ENCODE measurements at regions not wholly inside any gene's neighbourhood (a gene's known extent, or its start where the extent isn't known, plus 50 kb on each side); places are given as distances from the start of the nearest gene placed in this dataset.

DNA sequence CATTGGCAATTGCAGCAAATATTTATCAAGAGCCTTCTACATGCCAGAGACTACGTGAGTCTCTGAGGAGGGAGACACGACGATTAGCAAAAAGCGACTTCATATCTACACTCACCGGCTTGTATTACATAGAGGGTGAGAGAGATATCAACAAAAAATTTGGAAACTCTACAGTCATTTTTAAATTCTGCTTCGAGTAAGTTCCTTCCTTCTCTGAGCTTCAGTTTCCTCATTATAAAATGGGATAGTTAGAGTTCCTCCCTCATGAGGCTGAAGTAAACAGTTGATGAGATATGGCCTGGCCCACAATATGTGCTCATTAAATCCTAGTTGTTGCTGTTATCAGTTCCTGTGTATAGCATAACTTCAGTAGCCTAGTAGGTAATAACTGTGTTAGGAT lies 64.1 kb upstream of the SIRPA start:
- peaks cover 21% of the 10 kb centered on the region for H3K4me1 ChIP-seq (ENCODE audit: insufficient read depth, low read length, poor library complexity, severe bottlenecking)
- ChIA-PET CTCF (no interaction called here), POLR2A (ENCODE audit: low non-redundant PET) (no interaction called here)
- intact Hi-C loops (cut with micrococcal nuclease; ENCODE audit: unreplicated experiment): no loop called here
- no peak for TF ChIP-seq EZH2 (IDR thresholded peaks at IDR 0.05; ENCODE audit: borderline replicate concordance, low read depth, low read length, poor library complexity, severe bottlenecking)
- TF ChIP-seq, protein P1, sequence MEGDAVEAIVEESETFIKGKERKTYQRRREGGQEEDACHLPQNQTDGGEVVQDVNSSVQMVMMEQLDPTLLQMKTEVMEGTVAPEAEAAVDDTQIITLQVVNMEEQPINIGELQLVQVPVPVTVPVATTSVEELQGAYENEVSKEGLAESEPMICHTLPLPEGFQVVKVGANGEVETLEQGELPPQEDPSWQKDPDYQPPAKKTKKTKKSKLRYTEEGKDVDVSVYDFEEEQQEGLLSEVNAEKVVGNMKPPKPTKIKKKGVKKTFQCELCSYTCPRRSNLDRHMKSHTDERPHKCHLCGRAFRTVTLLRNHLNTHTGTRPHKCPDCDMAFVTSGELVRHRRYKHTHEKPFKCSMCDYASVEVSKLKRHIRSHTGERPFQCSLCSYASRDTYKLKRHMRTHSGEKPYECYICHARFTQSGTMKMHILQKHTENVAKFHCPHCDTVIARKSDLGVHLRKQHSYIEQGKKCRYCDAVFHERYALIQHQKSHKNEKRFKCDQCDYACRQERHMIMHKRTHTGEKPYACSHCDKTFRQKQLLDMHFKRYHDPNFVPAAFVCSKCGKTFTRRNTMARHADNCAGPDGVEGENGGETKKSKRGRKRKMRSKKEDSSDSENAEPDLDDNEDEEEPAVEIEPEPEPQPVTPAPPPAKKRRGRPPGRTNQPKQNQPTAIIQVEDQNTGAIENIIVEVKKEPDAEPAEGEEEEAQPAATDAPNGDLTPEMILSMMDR (conservative IDR thresholded peaks at IDR 0.05; ENCODE audit: low read depth, low read length): no peak
- no peak overlapping the region for H3K27ac ChIP-seq (ENCODE audit: low read depth, low read length, poor library complexity, severe bottlenecking)
- DNase-seq (ENCODE audit: low spot score): no peak
- BruUV-seq (replicated peaks): no TSS peak
- H3K27me3 ChIP-seq (replicated peaks; ENCODE audit: insufficient read depth, low read depth, low read length, poor library complexity): no peaks in the 10 kb centered on the region
- H3K9me3 ChIP-seq (ENCODE audit: low read depth, low read length, poor library complexity, severe bottlenecking): no peaks in the 10 kb centered on the region
- no peaks in the 10 kb centered on the region for H3K36me3 ChIP-seq (ENCODE audit: insufficient read depth, low read length, poor library complexity, severe bottlenecking)
- H3K4me3 ChIP-seq (ENCODE audit: low read depth, low read length, poor library complexity, severe bottlenecking): no peak overlapping the region

- POLR2A ChIA-PET (ENCODE audit: low non-redundant PET): no interaction called here
- CTCF ChIA-PET: no interaction called here
- intact Hi-C loops (cut with micrococcal nuclease; ENCODE audit: unreplicated experiment): no loop called here
- H3K4me3 ChIP-seq (ENCODE audit: low read depth, low read length, poor library complexity, severe bottlenecking): no peak overlapping the region
- peak; percentile 39 for DNase-seq (ENCODE audit: low spot score)
- H3K4me1 ChIP-seq (ENCODE audit: insufficient read depth, low read length, poor library complexity, severe bottlenecking): peaks cover 14% of the 10 kb centered on the region
- TF ChIP-seq EZH2 (IDR thresholded peaks at IDR 0.05; ENCODE audit: borderline replicate concordance, low read depth, low read length, poor library complexity, severe bottlenecking): no peak
- TF ChIP-seq, protein P1 (conservative IDR thresholded peaks at IDR 0.05; ENCODE audit: low read depth, low read length): no peak
- no peak overlapping the region for H3K27ac ChIP-seq (ENCODE audit: low read depth, low read length, poor library complexity, severe bottlenecking)
- H3K27me3 ChIP-seq (replicated peaks; ENCODE audit: insufficient read depth, low read depth, low read length, poor library complexity): no peaks in the 10 kb centered on the region
- H3K9me3 ChIP-seq (ENCODE audit: low read depth, low read length, poor library complexity, severe bottlenecking): no peaks in the 10 kb centered on the region
- H3K36me3 ChIP-seq (ENCODE audit: insufficient read depth, low read length, poor library complexity, severe bottlenecking): no peaks in the 10 kb centered on the region
- BruUV-seq (replicated peaks): no TSS peak
Measured at GRCh38 chr20:1830240-1830639, 65.0 kb upstream of the SIRPA start.

GRCh38 chr20:1829531-1829930 lies 65.7 kb upstream of the SIRPA start:
- no TSS peak for BruUV-seq (replicated peaks)
- ChIA-PET POLR2A (ENCODE audit: low non-redundant PET) (no interaction called here), CTCF (no interaction called here)
- intact Hi-C loops (cut with micrococcal nuclease; ENCODE audit: unreplicated experiment): no loop called here
- no peak for DNase-seq (ENCODE audit: low spot score)
- H3K27me3 ChIP-seq (replicated peaks; ENCODE audit: insufficient read depth, low read depth, low read length, poor library complexity): no peaks in the 10 kb centered on the region
- no peak for TF ChIP-seq EZH2 (IDR thresholded peaks at IDR 0.05; ENCODE audit: borderline replicate concordance, low read depth, low read length, poor library complexity, severe bottlenecking)
- TF ChIP-seq, protein P1 (conservative IDR thresholded peaks at IDR 0.05; ENCODE audit: low read depth, low read length): no peak
- H3K9me3 ChIP-seq (ENCODE audit: low read depth, low read length, poor library complexity, severe bottlenecking): no peaks in the 10 kb centered on the region
- H3K4me1 ChIP-seq (ENCODE audit: insufficient read depth, low read length, poor library complexity, severe bottlenecking): peaks cover 10% of the 10 kb centered on the region
- no peaks in the 10 kb centered on the region for H3K36me3 ChIP-seq (ENCODE audit: insufficient read depth, low read length, poor library complexity, severe bottlenecking)
- no peak overlapping the region for H3K4me3 ChIP-seq (ENCODE audit: low read depth, low read length, poor library complexity, severe bottlenecking)
- no peak overlapping the region for H3K27ac ChIP-seq (ENCODE audit: low read depth, low read length, poor library complexity, severe bottlenecking)
